ENCODE measurements at regions not wholly inside any gene's neighbourhood (a gene's known extent, or its start where the extent isn't known, plus 50 kb on each side); places are given as distances from the start of the nearest gene placed in this dataset.

- TF ChIP-seq, protein P1, sequence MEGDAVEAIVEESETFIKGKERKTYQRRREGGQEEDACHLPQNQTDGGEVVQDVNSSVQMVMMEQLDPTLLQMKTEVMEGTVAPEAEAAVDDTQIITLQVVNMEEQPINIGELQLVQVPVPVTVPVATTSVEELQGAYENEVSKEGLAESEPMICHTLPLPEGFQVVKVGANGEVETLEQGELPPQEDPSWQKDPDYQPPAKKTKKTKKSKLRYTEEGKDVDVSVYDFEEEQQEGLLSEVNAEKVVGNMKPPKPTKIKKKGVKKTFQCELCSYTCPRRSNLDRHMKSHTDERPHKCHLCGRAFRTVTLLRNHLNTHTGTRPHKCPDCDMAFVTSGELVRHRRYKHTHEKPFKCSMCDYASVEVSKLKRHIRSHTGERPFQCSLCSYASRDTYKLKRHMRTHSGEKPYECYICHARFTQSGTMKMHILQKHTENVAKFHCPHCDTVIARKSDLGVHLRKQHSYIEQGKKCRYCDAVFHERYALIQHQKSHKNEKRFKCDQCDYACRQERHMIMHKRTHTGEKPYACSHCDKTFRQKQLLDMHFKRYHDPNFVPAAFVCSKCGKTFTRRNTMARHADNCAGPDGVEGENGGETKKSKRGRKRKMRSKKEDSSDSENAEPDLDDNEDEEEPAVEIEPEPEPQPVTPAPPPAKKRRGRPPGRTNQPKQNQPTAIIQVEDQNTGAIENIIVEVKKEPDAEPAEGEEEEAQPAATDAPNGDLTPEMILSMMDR (conservative IDR thresholded peaks at IDR 0.05): no peak
- TF ChIP-seq EZH2 (IDR thresholded peaks at IDR 0.05; ENCODE audit: low read depth): no peak
These were observed 494.4 kb downstream of the SOX11 start for GRCh38 chr2:6186332-6187151.

Measured in PC-9 (cell line).